OCI-LY3 (cell line): ENCODE measurements at regions not wholly inside any gene's neighbourhood (a gene's known extent, or its start where the extent isn't known, plus 50 kb on each side); places are given as distances from the start of the nearest gene placed in this dataset.

ENCODE experiments used
- H2AFZ ChIP-seq: fragments of 200-600, 300-600 bp; shearing (Covaris generic); 2 replicates; pipeline ENCODE4 v1.6.0; 2014; ENCODE audit warnings: antibody characterized with exemption, low read depth, low read length
- H3K27ac ChIP-seq: fragments of 200-600, 300-600 bp; sonication (generic); 2 replicates; pipeline ENCODE4 v1.5.1; 2014; ENCODE audit warnings: mild to moderate bottlenecking, low read length, moderate library complexity, mixed read lengths
- H3K27me3 ChIP-seq: fragments of 200-600, 300-600 bp; sonication (generic); 2 replicates; pipeline ENCODE4 v1.6.1; 2014; ENCODE audit warnings: low read depth, low read length, mixed read lengths
- H3K36me3 ChIP-seq: fragments of 200-600, 300-600 bp; sonication (generic); replicated peaks from 2 replicates; pipeline ENCODE3; 2014; ENCODE audit warnings: low read depth, low read length, mixed read lengths
- H3K4me1 ChIP-seq: fragments of 300-600, 200-600 bp; sonication (generic); 2 replicates; pipeline ENCODE4 v1.6.1; 2014; ENCODE audit warnings: low read length, mixed read lengths
- H3K4me2 ChIP-seq: fragments of 200-600, 300-600 bp; sonication (generic); 2 replicates; pipeline ENCODE4 v1.6.1; 2014; ENCODE audit warnings: low read length, mixed read lengths
- H3K4me3 ChIP-seq: fragments of 300-600, 200-600 bp; sonication (generic); 2 replicates; pipeline ENCODE4 v1.5.1; 2014; ENCODE audit warnings: antibody characterized with exemption, mild to moderate bottlenecking, low read length, moderate library complexity
- H3K79me2 ChIP-seq: fragments of 300-600, 200-600 bp; shearing (Covaris generic); 2 replicates; pipeline ENCODE4 v1.6.1; 2014; ENCODE audit warnings: mild to moderate bottlenecking, low read length, mixed read lengths
- H3K9ac ChIP-seq: fragments of 300-600, 200-600 bp; shearing (Covaris generic); 2 replicates; pipeline ENCODE4 v1.6.0; 2014; ENCODE audit warnings: mild to moderate bottlenecking, low read length, moderate library complexity
- H3K9me3 ChIP-seq: fragments of 200-600, 300-600 bp; shearing (Covaris generic); 2 replicates; pipeline ENCODE4 v1.6.1; 2014; ENCODE audit warnings: low read length, mixed read lengths; ENCODE audit not compliant: insufficient read depth
- H4K20me1 ChIP-seq: fragments of 200-600, 300-600 bp; sonication (generic); 2 replicates; pipeline ENCODE4 v1.6.1; 2016; ENCODE audit warnings: low read length, mixed read lengths; ENCODE audit not compliant: insufficient read depth
- EZH2phosphoT487 ChIP-seq: fragments of 200-600 bp; shearing (Covaris generic); IDR thresholded peaks from 2 replicates; pipeline ENCODE4 v1.6.1; 2018; ENCODE audit warnings: antibody characterized with exemption, mixed run types, low read depth
- TF ChIP-seq, protein P1 (sequence below): fragments of 200-600, 300-600 bp; sonication (generic); IDR thresholded peaks from 2 replicates; pipeline ENCODE4 v1.5.1; 2014; ENCODE audit warnings: antibody characterized with exemption, low read length, low read depth

DNA sequence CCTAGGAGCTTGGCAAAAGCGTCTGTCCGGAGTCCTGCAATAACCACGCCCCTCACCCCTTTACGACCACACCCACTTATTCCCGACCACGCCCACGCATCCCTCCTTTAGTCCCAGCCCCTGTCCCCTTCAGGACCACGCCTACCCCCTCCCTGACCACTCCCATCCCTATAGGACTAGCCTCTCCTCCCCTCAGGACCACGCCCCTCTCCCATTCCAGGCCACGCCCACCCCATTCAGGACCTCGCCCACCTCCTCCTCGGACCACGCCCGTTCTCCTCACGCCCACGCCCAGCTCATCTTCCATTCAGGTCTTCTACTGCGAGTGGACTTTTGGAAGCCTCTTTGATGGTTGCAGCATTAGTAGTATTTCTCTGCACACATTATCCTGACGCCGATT, 131.2 kb upstream of the STX18 start:
- no peaks in the 10 kb centered on the region for H3K9me3 ChIP-seq
- no peak overlapping the region for H3K4me2 ChIP-seq
- H3K27ac ChIP-seq, result no peak overlapping the region
- no peak overlapping the region for H3K4me3 ChIP-seq
- H3K4me1 ChIP-seq, result peaks cover 22% of the 10 kb centered on the region
- H3K9ac ChIP-seq, result no peak overlapping the region
- H2AFZ ChIP-seq, result no peak overlapping the region
- no peaks in the 10 kb centered on the region for H3K27me3 ChIP-seq
- H3K79me2 ChIP-seq, result no peaks in the 10 kb centered on the region
- no peaks in the 10 kb centered on the region for H3K36me3 ChIP-seq
- H4K20me1 ChIP-seq, result no peaks in the 10 kb centered on the region; the same call in 1 of the 2 replicates
- TF ChIP-seq, protein P1, sequence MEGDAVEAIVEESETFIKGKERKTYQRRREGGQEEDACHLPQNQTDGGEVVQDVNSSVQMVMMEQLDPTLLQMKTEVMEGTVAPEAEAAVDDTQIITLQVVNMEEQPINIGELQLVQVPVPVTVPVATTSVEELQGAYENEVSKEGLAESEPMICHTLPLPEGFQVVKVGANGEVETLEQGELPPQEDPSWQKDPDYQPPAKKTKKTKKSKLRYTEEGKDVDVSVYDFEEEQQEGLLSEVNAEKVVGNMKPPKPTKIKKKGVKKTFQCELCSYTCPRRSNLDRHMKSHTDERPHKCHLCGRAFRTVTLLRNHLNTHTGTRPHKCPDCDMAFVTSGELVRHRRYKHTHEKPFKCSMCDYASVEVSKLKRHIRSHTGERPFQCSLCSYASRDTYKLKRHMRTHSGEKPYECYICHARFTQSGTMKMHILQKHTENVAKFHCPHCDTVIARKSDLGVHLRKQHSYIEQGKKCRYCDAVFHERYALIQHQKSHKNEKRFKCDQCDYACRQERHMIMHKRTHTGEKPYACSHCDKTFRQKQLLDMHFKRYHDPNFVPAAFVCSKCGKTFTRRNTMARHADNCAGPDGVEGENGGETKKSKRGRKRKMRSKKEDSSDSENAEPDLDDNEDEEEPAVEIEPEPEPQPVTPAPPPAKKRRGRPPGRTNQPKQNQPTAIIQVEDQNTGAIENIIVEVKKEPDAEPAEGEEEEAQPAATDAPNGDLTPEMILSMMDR, result no peak
- no peak for TF ChIP-seq EZH2phosphoT487

DNA sequence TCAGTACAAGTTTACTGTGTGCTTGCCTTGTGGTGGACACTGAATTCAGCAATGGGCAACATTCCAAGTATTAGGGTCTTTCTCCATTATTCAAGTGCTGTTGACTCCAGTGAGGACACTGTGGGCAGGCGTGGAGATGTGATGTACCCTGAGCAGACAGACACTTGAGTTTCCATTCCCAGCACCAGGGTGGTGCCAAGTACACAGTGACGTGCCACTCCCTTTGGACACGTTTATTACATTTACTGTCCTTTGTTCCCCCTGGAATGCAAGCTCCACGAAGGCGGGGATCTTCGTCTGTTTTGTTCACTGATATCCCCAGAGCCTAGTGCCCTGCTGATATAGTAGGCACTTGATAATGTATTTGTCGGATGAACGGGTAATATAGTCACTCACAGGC, 130.6 kb upstream of the STX18 start:
- TF ChIP-seq, protein P1, result no peak
- no peak for TF ChIP-seq EZH2phosphoT487
- no peaks in the 10 kb centered on the region for H3K79me2 ChIP-seq
- H3K9ac ChIP-seq, result no peak overlapping the region
- H3K9me3 ChIP-seq, result no peaks in the 10 kb centered on the region
- no peaks in the 10 kb centered on the region for H3K27me3 ChIP-seq
- H3K4me2 ChIP-seq, result no peak overlapping the region
- no peak overlapping the region for H3K4me3 ChIP-seq
- no peak overlapping the region for H2AFZ ChIP-seq
- no peaks in the 10 kb centered on the region for H3K36me3 ChIP-seq
- H3K4me1 ChIP-seq, result peaks cover 22% of the 10 kb centered on the region
- no peaks in the 10 kb centered on the region; the same call in 1 of the 2 replicates for H4K20me1 ChIP-seq
- H3K27ac ChIP-seq, result no peak overlapping the region

DNA sequence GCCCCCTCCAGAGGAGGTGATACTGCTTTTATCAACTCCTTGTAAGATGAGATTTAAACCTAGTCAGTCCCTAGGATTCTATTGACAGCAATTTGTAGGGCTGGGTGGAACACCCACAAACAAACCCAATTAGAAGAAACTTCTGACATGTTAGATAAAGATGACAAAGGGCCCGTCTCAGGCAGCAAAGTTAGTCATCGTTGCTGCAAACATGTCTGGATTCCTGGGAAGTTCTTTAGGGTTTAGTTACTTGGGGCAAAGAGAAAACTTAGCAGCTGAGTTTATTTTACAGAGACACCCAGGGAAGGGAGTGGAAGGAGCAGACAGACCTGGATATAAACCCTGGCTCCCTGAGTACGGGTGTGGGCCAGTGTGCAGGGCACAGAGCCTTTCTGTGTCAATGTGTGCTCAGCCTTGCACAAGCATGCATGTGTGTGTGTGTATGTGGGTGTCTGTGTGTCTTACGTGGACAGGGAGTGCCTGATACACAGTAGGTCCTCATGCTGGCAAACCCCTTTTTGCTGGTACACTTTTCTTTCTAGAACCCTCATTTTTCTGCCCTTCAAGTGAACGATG, 130.0 kb upstream of the STX18 start:
- Histone ChIP-seq H3K27ac (no peak overlapping the region), H2AFZ (no peak overlapping the region), H3K4me1 (peaks cover 22% of the 10 kb centered on the region), H3K4me2 (no peak overlapping the region), H3K9ac (no peak overlapping the region), H3K4me3 (no peak overlapping the region), H3K36me3 (no peaks in the 10 kb centered on the region), H3K27me3 (no peaks in the 10 kb centered on the region), H3K9me3 (no peaks in the 10 kb centered on the region), H3K79me2 (no peaks in the 10 kb centered on the region), H4K20me1 (no peaks in the 10 kb centered on the region; the same call in 1 of the 2 replicates)
- no peak for TF ChIP-seq EZH2phosphoT487
- TF ChIP-seq, protein P1, result no peak

DNA sequence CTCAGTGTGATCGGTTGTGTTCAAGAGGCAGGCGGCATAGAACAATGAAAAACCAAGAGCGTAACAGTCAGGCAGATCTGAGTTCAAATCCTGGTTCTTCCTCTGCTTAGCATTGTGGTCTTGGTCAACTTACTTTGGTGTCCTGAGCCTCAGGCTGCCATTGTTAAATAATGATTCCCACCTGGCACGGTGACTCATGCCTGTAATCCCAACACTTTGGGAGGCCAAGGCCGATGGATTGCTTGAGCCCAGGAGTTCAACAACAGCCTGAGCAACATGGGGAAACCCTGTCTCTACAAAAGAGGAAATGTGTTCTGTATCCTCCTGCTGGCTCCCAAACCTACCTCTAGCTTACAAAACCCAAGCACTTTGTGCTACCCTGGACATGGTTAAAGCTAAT, 129.0 kb upstream of the STX18 start:
- Histone ChIP-seq H3K4me1 (peaks cover 22% of the 10 kb centered on the region), H3K9me3 (no peaks in the 10 kb centered on the region), H3K36me3 (no peaks in the 10 kb centered on the region), H3K9ac (no peak overlapping the region), H3K27me3 (no peaks in the 10 kb centered on the region), H2AFZ (no peak overlapping the region), H4K20me1 (no peaks in the 10 kb centered on the region; the same call in 1 of the 2 replicates), H3K4me2 (no peak overlapping the region), H3K79me2 (no peaks in the 10 kb centered on the region), H3K4me3 (no peak overlapping the region), H3K27ac (no peak overlapping the region)
- TF ChIP-seq, protein P1, result no peak
- TF ChIP-seq EZH2phosphoT487, result no peak
